HG03469 (cell line): ENCODE measurements at regions not wholly inside any gene's neighbourhood (a gene's known extent, or its start where the extent isn't known, plus 50 kb on each side); places are given as distances from the start of the nearest gene placed in this dataset.
"Not testable (repeated sequence)": the region's sequence is repeated elsewhere in the genome, so short reads cannot be mapped to it uniquely, and the experiment has no call there.

Experiments used
- ATAC-seq: cut with Tn5 transposase; IDR thresholded peaks from one replicate; pipeline ENCODE4 v1.9.1; 2021; ENCODE audit warnings: mild to moderate bottlenecking, moderate library complexity, moderate number of reproducible peaks; ENCODE audit not compliant: unreplicated experiment

DNA sequence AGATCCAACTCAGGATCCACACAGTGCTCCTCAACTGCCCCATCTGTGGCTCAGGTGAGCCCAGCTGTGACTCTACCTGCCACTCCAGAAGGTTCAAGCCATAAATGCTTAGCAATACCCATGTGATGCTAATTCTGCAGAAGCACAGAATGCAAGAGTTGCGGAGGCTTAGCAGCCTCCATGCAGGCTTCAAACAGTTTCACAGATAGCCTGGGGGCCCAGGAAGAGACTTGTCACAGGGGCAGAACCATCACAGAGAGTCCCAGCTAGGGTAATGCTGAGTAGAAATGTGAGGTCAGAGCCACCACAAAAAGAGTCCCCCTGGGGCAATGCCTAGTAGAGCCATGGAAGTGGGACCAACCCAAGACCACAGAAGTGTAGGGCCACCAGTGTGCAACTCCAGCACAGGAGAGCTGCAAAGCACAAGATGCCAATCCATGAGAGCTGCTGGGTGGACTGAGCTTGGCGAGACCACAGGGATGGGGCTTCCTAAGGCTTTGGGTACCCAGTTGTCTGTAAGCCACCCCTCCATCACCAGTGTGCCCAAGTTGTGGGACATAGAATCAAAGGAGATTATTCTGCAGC, 283.9 kb downstream of the UBE3D start:
- ATAC-seq: no peak

DNA sequence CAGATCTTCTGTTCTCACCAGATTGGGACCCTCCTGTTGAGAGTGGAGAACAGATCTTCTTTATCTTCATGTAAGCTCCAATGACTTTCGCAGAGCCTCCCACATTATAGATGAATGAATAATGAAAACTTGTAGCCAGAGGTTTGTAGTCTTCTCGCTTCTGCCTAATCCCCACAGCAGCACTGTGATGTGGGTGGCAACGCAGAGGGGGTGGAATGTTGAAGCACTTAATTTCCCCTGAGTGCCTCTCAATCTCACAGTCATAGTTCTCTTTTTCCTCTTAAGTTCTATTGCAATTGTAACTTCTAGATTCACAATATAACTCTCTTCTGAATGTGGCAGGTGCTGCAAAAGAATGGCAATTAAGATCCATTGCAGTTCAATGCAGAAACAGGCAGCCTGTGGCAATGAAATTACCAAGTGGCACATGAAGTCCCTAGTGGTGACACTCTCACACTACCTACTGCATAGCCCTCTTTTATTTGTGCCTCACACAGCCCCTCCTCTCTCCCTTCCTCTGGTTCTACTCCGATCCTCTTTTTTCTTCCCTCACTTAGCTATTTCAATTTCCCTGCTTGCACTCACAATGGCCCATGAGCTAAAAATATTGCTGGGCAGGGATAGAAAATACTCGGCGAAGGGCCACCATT, 281.9 kb downstream of the UBE3D start:
- ATAC-seq: no peak

DNA sequence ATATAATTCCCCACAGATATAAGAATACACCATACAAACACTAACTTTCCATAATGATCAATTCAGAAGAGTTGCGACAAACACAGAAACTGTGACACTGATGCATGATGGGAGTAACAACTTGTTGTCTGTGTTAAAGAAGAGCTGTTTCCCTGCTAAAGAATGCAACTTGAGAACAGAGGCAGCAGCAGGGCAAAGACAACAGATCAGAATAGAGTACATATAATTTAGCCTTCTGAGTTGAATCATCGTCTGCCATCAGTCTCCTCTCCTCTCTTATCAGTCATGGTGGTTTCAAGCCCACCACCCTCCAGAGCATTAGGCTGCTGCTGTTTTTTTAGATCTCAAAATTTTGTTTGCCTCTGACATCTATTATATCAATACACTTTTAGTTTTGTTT, 280.4 kb downstream of the UBE3D start:
- ATAC-seq: no peak

DNA sequence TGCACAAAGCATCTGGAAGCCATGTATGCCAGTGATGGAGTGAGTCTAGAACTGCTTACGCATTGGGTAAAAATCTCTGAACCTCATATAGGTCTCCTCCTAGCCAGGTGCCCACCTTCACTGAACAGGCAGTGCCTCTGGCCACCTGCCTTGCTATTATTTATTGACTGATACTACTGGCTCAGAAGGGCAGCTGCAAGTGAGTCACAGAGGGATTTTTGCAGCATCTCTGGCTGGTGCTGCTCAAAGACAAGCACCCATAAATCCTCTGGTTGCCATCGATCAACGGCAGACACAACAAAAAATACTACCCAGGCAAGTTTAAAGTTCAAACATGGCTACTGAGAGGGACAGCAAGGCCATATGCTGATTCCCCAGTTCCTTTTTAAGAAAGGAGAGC, 279.4 kb downstream of the UBE3D start:
- ATAC-seq: no peak

DNA sequence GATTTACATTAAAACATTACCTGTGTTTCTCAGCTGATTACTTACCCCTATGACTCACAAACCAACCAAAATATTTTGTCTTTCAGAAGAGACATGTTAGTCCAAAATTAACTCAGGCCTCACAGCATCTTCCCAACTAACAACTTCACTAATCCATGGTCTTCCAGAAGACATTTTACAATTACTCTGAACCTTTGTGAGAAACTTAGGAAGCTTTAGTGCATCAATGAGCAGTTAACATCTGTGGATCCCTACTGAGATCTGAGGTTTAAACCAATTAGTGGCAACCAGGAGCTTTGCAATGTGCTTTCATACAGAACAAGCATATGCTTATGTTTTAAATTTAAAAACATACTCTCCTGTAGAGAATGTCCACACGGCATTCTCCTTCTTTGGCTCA, 269.7 kb downstream of the UBE3D start:
- ATAC-seq: no peak

DNA sequence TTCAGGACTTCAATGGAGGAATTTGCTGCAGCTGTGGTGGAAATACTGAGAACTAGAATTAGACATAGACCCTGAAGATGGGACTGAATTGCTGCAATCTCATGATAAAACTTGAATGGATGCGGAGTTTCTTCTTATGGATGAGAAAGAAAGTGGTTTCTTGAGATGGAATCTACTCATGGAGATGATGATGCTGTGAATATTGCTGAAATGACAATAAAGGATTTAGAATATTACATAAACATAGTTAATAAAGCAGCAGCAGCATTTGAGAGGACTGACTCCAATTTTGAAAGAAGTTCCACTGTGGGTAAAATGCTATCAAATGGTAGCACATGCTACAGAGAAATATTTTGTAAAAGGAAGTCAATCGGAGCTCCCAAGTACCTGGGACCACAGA, 264.6 kb downstream of the UBE3D start:
- ATAC-seq: no peak

DNA sequence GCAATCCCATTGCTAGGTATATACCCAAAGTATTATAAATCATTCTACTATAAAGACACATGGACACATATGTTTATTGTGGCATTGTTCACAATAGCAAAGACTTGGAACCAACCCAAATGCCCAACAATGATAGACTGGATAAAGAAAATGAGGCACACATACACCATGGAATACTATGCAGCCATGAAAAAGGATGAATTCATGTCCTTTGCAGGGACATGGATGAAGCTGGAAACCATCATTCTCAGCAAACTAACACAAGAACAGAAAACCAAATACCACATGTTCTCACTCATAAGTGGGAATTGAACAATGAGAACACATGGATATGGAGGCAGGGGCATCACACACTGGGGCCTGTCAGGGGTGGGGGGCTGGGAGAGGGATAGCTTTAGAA, 249.4 kb downstream of the UBE3D start:
- ATAC-seq: not testable (repeated sequence)

DNA sequence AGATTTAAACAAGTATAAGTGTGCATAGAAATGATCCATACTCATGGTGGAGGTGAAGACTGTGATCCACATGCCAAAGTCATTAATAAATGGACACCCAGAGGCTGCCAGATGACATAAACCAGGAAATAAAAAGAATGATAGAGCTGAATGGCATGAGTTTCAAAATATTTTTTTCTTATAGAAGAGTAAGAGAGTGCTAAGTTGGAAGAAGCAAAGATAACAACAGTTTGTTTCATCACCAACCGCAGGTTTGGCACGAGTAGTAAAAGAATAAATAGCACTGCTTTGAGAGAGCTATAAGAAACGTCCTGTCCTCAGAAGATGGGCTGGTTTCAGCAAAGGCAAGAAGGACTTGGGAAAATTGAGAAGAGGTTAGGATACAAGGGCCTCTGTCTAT, 246.9 kb downstream of the UBE3D start:
- no peak for ATAC-seq

DNA sequence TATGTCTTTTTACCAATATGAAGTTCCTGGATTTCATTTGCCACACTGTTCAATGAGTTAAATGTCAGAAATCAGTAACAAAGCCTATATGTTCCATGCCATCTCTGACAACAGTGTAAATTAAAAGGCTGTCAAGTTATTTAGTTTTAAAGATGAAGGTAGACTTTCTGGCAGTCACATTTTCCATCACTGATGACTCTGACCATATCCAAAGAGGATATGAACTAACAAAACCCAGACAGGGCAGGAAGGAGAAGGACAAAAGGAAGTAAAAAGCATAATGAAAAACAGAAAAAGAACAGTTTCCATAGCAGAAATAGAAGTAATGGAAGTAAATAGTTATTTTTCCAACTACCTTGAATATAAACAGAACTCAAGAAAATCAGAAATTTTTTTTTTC, 242.3 kb downstream of the UBE3D start:
- no peak for ATAC-seq

DNA sequence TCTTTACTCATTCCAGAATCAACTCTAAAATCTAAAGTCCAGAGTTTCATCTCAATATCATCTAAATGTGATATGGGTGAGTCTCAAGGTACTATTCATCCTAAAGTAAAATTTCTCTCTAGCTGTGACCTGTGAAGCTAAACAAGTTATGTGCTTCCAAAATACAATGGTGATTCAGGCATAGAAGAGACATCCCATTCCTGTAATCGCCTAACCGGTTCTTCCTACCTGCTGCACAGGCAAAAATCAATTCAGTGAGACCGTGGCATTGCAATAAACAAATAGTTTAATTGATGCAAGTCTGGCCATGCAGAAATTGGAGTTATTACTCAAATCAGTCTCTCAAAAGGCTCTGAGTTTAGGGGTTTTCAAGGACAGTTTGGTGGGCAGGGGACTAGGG, 232.8 kb downstream of the UBE3D start:
- no peak for ATAC-seq

DNA sequence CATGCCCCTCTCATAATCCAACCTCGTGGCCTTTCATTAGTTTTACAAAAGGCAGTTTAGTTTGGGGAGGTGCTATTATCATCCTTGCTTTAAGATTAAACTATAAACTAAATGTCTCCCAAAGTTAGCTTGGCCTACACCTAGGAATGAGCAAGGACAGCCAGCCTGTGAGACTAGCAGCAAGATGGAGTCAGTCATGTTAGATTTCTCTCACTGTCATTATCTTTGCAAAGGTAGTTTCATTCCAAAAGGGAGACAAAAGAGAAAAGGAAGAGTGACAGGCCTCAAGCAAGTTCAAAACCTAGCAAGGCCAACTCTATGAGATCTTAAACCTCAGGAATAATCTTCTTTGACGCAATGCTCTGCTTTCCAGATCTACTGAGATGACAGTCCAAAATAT, 232.2 kb downstream of the UBE3D start:
- ATAC-seq: no peak

DNA sequence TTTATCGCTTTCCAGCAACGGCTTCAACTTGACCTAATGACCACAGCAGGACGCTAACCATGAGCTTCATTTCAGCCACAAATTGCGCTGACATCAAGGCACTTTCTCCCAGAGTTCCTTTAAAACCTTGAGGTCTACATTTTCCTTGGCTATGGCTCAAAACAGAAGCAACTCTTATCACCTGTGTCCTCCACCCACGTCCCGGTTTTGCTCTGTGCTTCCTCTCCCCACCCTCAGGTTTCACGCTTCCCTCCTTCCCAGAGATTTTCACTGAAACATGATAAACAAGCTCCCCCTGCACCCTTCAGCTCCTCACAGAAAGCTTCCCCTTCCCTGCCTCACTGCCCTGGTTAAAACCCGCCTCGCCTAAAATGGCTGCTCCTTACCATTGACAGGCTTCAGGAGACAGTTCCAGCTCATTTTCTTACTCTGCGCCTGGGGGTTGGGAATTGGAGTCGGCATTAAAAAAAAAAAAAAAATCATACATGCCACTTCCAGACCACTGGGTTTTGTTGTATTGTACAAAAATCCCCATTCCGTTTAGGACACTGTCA, 229.5 kb downstream of the UBE3D start:
- no peak for ATAC-seq

DNA sequence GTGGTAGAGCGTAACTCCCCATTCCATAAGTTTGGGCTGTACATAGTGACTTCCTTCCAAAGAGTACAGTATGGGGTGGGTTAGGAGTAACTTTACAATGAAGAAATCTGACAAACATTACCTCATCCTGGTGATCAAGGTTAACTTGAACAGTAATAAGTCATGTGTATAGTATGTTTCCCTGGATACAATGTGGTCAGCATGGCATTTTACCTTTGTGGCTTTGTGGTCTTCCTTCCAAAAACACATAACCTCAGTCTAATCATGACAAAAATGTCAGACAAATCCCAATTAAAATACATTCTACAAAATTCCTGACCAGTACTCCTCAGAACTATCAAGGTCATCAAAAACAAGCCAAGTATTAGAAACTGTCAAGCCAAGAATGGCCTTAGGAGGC, 225.1 kb downstream of the UBE3D start:
- no peak for ATAC-seq

DNA sequence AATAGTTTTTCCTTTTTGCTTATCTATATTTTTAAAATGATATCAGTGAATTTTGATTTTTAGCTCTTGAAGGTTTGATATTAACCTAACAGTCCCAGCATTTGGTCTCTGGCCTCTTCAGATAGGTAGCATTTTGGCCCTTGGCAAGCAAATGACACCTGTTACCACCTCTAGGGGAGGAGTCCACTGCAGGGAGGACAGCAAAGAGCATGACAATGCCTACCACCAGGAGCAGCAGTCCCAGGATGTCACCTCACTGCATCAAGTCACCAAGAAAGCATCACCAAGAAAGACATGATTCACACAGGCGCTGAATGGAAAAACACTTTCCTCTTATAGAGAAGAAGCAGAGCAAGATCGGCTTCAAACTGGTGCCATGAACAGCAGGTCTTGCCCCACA, 224.3 kb downstream of the UBE3D start:
- ATAC-seq: no peak
